ENCODE measurements at regions not wholly inside any gene's neighbourhood (a gene's known extent, or its start where the extent isn't known, plus 50 kb on each side); places are given as distances from the start of the nearest gene placed in this dataset.

- TF ChIP-seq POLR2A (IDR thresholded peaks at IDR 0.05): no peak
- TF ChIP-seq, protein P1, sequence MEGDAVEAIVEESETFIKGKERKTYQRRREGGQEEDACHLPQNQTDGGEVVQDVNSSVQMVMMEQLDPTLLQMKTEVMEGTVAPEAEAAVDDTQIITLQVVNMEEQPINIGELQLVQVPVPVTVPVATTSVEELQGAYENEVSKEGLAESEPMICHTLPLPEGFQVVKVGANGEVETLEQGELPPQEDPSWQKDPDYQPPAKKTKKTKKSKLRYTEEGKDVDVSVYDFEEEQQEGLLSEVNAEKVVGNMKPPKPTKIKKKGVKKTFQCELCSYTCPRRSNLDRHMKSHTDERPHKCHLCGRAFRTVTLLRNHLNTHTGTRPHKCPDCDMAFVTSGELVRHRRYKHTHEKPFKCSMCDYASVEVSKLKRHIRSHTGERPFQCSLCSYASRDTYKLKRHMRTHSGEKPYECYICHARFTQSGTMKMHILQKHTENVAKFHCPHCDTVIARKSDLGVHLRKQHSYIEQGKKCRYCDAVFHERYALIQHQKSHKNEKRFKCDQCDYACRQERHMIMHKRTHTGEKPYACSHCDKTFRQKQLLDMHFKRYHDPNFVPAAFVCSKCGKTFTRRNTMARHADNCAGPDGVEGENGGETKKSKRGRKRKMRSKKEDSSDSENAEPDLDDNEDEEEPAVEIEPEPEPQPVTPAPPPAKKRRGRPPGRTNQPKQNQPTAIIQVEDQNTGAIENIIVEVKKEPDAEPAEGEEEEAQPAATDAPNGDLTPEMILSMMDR (IDR thresholded peaks at IDR 0.05): no peak
Observed at GRCh38 chr2:53021292-53021691, 746.3 kb upstream of the CHAC2 start.
